NCI-H2081 (cell line): ENCODE measurements at regions not wholly inside any gene's neighbourhood (a gene's known extent, or its start where the extent isn't known, plus 50 kb on each side); places are given as distances from the start of the nearest gene placed in this dataset.
"Not testable (repeated sequence)": the region's sequence is repeated elsewhere in the genome, so short reads cannot be mapped to it uniquely, and the experiment has no call there.

ENCODE experiments used
- DNase-seq, 2 experiments: peaks; one replicate each; lab custom pipeline; 2025; lab: John Stamatoyannopoulos, UW

GRCh38 chr5:50898966-50899365, 232.5 kb downstream of the PARP8 start:
- DNase-seq: no peak

- no peak for DNase-seq
Measured at GRCh38 chr5:50900952-50901510, 234.6 kb downstream of the PARP8 start.

- DNase-seq: no peak
Measured at GRCh38 chr5:50903651-50904050, 237.2 kb downstream of the PARP8 start.

GRCh38 chr5:50905996-50906570, 239.6 kb downstream of the PARP8 start:
- DNase-seq: no peak

DNA sequence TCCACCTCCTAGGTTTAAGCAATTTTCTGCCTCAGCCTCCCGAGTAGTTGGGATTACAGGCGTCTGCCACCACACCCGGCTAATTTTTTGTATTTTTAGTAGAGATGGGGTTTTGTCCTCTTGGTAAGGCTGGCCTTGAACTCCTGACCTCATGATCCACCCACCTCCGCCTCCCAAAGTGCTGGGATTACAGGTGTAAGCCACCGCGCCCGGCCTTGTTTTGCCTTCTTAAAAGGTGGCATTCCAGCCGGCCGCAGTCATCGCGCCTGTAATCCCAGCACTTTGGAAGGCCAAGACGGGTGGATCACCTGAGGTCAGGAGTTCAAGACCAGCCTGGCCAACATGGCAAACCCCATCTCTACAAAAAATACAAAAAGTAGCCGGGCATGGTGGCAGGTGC, 253.7 kb downstream of the PARP8 start:
- DNase-seq: not testable (repeated sequence)

DNA sequence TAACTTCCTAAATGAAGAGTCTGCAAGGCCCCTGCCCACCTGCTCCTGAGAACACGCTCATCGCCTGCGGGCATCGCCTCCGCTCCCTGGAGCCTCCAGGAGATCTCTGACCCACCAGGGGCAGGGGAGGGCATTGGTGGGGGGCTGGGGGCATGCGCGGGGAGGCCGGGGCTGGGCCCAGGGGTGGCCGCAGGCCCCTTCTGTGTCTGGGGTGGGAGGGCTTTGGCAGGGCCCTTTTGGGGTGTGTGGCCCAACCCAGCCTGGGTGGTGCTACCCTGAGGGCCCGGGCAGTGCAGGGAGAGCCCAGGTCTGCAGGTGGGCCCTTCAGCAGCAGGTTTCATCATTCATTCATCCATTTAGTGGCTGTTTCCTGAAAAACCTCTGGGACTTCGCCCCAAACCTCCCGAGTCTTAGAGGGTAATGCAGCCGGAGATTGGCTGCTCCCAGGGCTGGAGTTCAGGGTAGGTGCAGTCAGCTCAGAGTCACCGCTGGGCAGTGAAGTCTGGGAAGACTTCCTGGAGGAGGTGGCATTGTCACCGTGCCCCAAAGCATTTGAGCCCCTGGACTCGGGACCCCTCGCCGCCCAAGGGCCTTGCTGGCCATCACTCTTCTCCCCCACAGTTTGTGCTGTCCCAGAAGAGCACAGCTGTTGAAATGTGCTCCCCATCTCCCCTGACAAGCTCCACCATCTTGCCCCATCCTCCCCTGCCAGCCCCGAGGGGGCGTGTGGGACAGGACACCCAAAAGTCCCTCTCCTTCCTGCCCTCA, 255.1 kb downstream of the PARP8 start:
- no peak for DNase-seq

DNA sequence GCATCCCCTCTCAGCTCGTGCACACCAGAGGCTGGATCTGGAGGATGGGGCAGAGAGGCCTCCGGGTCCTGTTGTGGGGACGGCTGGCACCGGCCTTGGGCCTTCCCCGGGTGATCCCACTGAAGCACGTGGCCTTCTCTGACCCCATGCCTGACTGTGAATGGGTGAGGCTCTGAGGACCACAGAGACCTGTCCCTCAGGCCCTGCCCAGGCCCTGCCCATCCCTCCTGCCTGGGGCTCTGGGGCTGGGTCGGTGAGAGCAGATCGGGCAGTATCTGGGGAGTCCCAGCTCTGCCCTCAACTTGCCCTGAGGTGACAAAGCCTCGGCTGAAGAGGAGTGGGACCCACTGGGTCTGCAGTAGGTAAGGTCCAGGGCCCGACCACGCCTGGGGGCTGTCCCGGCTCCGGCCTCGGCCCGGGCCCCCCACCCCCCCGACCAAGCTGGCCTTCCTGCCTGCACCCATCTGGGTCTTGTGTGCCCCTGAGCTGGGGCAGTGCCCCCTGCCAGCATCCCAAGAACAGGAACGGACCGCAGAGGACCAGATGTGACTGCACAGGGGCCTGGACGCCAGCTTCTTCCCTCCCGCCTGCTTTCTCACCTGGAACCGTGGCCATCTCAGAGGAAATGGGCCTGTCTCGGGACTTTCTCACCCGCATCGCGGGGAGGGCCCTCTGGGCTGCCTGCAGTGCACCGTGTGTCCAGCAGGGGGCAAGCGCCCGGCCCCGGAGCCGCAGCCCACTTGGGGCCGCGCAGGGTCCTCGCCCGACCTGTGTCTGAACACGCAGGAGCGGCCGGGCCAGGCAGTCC, 255.9 kb downstream of the PARP8 start:
- DNase-seq: not testable (repeated sequence)

DNA sequence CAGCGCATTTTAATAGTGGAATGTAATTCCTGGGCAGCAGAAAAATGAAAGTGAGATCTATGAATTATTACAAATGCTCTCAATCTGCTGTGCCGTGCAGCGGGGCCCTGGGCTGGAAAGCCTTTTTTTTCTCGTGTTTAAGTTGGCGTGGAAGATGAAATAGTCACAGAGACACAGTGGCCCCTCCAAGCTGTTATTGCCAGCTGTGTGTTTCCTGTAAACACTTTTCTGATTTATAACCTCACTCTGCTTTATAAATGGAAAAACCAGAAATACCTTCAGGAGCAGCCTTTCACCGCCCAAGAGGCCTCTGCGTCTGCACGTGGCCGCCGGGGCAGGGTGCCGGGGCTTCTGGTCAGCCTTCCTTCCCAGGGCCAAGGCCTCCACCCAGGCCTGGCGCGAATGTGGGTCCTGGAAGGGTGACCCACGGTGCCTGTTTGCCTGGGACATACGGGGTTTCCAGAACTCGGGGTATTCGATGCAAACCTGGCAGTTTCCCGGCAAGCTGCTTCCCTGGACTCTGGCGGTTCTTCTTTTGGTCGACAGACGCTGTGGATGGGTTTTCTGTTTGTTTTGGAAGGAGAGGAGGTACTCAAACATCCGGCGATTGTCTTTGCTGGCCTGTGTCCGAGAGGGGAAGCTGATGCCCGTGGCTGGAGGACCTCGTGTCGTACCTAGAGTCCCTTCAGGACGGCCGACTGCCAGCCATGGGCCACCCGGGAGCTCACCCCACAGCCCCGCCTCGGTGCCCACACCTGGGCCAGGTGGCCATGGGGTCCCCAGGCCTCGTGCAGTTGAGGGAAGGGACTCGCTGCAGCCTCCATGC, 256.7 kb downstream of the PARP8 start:
- no peak for DNase-seq

- no peak for DNase-seq
Measured at GRCh38 chr5:50923768-50924494, 257.5 kb downstream of the PARP8 start.

- no peak for DNase-seq
Measured at GRCh38 chr5:50927953-50928352, 261.5 kb downstream of the PARP8 start.

GRCh38 chr5:50929174-50929573, 262.7 kb downstream of the PARP8 start:
- no peak for DNase-seq

DNA sequence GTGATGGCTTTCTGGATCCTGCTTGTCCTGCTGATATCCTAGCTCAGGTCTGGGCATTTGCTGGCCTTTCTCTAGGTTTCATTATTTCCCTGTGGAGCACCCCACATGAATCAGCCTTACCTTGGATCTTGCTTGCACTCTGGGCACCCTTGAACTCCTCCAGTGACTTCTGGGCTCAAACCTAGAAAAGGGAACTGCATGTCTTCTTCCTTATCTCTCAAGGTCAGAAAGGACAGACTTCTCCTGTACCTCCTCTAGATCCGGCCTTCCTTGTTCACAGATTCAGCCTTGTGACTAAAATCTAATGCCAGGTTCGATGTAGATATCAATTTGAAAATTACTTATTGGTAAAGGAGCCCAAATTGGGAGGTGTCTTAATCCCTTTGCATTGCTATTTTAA, 267.9 kb downstream of the PARP8 start:
- no peak for DNase-seq

GRCh38 chr5:50945139-50945538, 278.7 kb downstream of the PARP8 start:
- no peak for DNase-seq

DNA sequence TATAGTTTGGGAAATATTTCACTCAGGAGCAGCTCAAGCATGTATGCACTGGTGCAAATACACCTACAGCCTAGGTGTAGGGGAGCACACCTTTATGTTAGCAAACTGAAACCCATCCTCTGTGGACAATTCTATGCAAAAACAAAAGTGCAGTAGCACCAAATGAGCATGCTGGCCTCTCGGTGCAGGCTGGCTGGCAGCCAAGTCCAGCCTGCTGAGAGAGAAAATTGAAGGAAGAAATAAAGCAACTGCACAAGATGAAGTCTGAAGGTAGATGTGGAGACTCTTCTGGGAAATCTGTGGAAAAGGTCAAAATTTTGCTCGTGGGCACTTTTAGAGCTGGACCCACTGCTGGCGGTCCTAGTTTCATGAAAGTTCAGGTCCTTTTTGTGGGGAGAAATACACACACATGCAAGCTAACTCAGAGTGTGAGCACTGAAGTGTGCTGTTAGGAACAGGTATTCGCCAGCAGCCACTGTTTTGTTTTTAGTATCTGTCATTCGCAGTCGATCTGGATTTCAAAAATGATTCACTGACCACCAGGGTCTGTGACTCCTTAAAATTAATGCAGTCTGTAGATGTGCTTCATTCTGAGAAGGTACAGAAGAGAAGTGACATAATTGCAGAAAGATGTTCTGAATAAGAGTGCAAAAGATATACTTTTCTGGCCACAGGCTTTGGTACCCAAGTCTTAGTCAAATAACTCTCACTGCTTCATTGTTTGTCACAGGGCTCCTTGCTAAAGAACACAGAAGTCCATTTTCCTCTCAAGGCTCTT, 281.7 kb downstream of the PARP8 start:
- peak in 1 of 2 experiments; percentile 55 for DNase-seq

DNA sequence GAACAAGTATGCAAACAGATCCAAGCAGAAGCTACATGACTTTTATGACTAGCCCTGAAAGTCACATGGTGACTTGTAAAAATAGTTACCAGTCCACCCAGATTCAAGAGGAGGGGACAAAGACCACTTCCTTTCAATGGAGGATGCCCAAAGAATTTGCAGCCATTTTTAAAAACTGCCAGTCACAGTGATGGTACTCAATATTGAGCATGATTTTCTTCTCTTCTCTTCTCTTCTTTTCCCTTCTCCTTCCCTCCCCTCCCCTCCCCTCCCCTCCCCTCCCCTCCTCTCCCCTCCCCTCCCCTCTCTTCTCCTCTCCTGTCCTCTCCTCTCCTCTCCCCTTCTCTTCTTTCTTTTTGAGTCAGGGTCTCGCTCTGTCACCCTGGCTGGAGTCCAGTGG, 286.9 kb downstream of the PARP8 start:
- no peak for DNase-seq

DNA sequence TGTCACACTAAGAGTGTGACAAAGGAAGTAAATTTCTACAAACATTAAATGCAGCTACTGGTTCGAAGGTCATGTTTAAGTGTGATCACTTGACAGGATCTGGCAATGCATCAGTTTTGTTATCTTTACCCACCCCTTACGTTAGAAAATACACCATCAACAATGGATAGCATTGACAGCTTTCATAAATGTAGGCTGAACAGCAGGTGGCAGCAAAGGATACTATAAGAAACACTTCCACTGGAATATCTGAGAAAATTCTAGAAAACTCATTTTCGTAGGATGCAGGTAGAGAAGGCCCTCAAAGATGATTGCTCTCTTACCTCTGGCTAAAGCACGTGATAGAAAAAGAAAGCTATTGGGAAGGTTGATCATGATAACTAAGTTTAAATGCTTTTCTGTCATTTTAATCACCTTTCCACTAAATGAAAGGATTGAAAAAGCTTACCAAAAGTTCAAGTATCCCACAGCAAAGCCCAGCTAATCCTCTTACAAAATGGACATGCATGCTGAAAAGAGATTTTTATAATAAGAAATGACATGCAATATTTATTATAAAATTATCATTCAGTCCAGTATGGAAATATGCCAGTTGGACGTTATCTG, 292.5 kb downstream of the PARP8 start:
- peak; percentile 58 to 64 for DNase-seq

- peak; percentile 82 to 83 for DNase-seq
Measured at GRCh38 chr5:50962934-50963872, 296.8 kb downstream of the PARP8 start.

- peak in 1 of 2 experiments; percentile 76 for DNase-seq
Measured at GRCh38 chr5:50963971-50964745, 297.7 kb downstream of the PARP8 start.
